K562 (cell line): ENCODE measurements at regions not wholly inside any gene's neighbourhood (a gene's known extent, or its start where the extent isn't known, plus 50 kb on each side); places are given as distances from the start of the nearest gene placed in this dataset.

Experiments used
- GATAD2A ChIP-seq: fragments of 450-650 bp; IDR thresholded peaks from 2 replicates; pipeline ENCODE4 v1.6.1; 2017
- KAT2B ChIP-seq: IDR thresholded peaks from one replicate; pipeline ENCODE4 v1.6.1; 2012; ENCODE audit warnings: low read depth, mild to moderate bottlenecking, control low read depth, inconsistent platforms, low read length, moderate library complexity
- MAFK ChIP-seq: IDR thresholded peaks from 2 replicates; pipeline ENCODE4 v1.6.1; 2011; ENCODE audit warnings: low read length, improper control_type of control experiment
- NR3C1 ChIP-seq: sonication (generic); formaldehyde crosslinking; IDR thresholded peaks from 2 replicates; pipeline ENCODE4 v1.8.1; 2022; ENCODE audit warnings: missing genetic modification reagents
- SETDB1 ChIP-seq: IDR thresholded peaks from one replicate; pipeline ENCODE4 v1.6.1; 2012; ENCODE audit warnings: low read length, control low read depth, inconsistent platforms
- TOE1 ChIP-seq, 2 experiments: fragments of 450-650 bp in 1 of 2; sonication (generic) in 1 of 2; formaldehyde crosslinking in 1 of 2; IDR thresholded peaks; 2 replicates each; pipeline versions ENCODE4 v1.7.1 to v1.8.0; 2016 to 2022; ENCODE audit warnings: borderline replicate concordance in 2 of 2, mild to moderate bottlenecking in 2 of 2, antibody characterized with exemption in 1 of 2, inconsistent platforms in 1 of 2, low read depth in 1 of 2, missing genetic modification reagents in 1 of 2, moderate library complexity in 1 of 2
- TF ChIP-seq, protein P1 (sequence below): fragments of 450-650 bp; IDR thresholded peaks from 2 replicates; pipeline ENCODE4 v1.6.1; 2018; ENCODE audit not compliant: partially characterized antibody

GRCh38 chr12:111150360-111150759 lies 218.5 kb downstream of the PHETA1 start:
- TF ChIP-seq TOE1 (IDR thresholded peaks at IDR 0.05; ENCODE audit: borderline replicate concordance) (no peak), TOE1 (CRISPR knock-in tag; IDR thresholded peaks at IDR 0.05; ENCODE audit: borderline replicate concordance, low read depth) (no peak), MAFK (no peak), SETDB1 (no peak), GATAD2A (no peak), NR3C1 (CRISPR knock-in tag) (no peak), KAT2B (no peak)
- TF ChIP-seq, protein P1, sequence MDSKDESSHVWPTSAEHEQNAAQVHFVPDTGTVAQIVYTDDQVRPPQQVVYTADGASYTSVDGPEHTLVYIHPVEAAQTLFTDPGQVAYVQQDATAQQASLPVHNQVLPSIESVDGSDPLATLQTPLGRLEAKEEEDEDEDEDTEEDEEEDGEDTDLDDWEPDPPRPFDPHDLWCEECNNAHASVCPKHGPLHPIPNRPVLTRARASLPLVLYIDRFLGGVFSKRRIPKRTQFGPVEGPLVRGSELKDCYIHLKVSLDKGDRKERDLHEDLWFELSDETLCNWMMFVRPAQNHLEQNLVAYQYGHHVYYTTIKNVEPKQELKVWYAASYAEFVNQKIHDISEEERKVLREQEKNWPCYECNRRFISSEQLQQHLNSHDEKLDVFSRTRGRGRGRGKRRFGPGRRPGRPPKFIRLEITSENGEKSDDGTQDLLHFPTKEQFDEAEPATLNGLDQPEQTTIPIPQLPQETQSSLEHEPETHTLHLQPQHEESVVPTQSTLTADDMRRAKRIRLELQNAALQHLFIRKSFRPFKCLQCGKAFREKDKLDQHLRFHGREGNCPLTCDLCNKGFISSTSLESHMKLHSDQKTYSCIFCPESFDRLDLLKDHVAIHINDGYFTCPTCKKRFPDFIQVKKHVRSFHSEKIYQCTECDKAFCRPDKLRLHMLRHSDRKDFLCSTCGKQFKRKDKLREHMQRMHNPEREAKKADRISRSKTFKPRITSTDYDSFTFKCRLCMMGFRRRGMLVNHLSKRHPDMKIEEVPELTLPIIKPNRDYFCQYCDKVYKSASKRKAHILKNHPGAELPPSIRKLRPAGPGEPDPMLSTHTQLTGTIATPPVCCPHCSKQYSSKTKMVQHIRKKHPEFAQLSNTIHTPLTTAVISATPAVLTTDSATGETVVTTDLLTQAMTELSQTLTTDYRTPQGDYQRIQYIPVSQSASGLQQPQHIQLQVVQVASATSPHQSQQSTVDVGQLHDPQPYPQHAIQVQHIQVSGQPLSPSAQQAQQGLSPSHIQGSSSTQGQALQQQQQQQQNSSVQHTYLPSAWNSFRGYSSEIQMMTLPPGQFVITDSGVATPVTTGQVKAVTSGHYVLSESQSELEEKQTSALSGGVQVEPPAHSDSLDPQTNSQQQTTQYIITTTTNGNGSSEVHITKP = no peak
